Neural cell (in vitro differentiated cells): ENCODE measurements at regions not wholly inside any gene's neighbourhood (a gene's known extent, or its start where the extent isn't known, plus 50 kb on each side); places are given as distances from the start of the nearest gene placed in this dataset.

Experiments
- H2AFZ ChIP-seq: fragments of 200-600, 300-800 bp; sonication (generic), shearing (Covaris generic); 2 replicates; pipeline ENCODE4 v1.6.0; 2014; ENCODE audit warnings: low read depth, mild to moderate bottlenecking, antibody characterized with exemption, low read length, moderate library complexity
- H3F3A ChIP-seq: fragments of 200-600 bp; shearing (Covaris generic); 2 replicates; pipeline ENCODE4 v1.6.1; 2016; ENCODE audit warnings: mild to moderate bottlenecking, moderate library complexity, mixed read lengths, antibody characterized with exemption, low read length; ENCODE audit not compliant: insufficient read depth, poor library complexity, severe bottlenecking
- H3K27ac ChIP-seq: fragments of 200-600, 300-800 bp; sonication (generic), shearing (Covaris generic); 2 replicates; pipeline ENCODE4 v1.5.1; 2014; ENCODE audit warnings: mild to moderate bottlenecking, low read length, moderate library complexity
- H3K27me3 ChIP-seq: fragments of 300-800, 200-600 bp; sonication (generic), shearing (Covaris generic); 2 replicates; pipeline ENCODE4 v1.6.0; 2014; ENCODE audit warnings: mild to moderate bottlenecking, low read depth, low read length, moderate library complexity; ENCODE audit not compliant: insufficient read depth
- H3K36me3 ChIP-seq: fragments of 300-800, 200-600 bp; sonication (generic), shearing (Covaris generic); 2 replicates; pipeline ENCODE4 v1.5.1; 2014; ENCODE audit warnings: mild to moderate bottlenecking, antibody characterized with exemption, low read length, moderate library complexity; ENCODE audit not compliant: insufficient read depth
- H3K4me2 ChIP-seq: fragments of 300-800, 200-600 bp; sonication (generic), shearing (Covaris generic); 2 replicates; pipeline ENCODE4 v1.6.0; 2014; ENCODE audit warnings: mild to moderate bottlenecking, low read length
- H3K4me3 ChIP-seq: fragments of 300-800, 200-600 bp; sonication (generic), shearing (Covaris generic); 2 replicates; pipeline ENCODE4 v1.5.1; 2014; ENCODE audit warnings: mild to moderate bottlenecking, low read length, moderate library complexity
- H3K79me2 ChIP-seq: fragments of 200-600 bp; shearing (Covaris generic); replicated peaks from 2 replicates; pipeline ENCODE4 v1.6.0; 2014; ENCODE audit warnings: mild to moderate bottlenecking, low read length, moderate library complexity; ENCODE audit not compliant: insufficient read depth
- H3K9ac ChIP-seq: fragments of 300-800, 200-600 bp; sonication (generic), shearing (Covaris generic); 2 replicates; pipeline ENCODE4 v1.6.1; 2016; ENCODE audit warnings: mild to moderate bottlenecking, low read length, mixed read lengths
- H3K9me2 ChIP-seq: fragments of 200-600 bp; shearing (Covaris generic); 2 replicates; pipeline ENCODE4 v1.6.1; 2016; ENCODE audit warnings: mild to moderate bottlenecking, low read length, mixed read lengths; ENCODE audit not compliant: insufficient read depth
- H3K9me3 ChIP-seq: fragments of 200-600, 300-800 bp; sonication (generic), shearing (Covaris generic); 2 replicates; pipeline ENCODE4 v1.6.1; 2016; ENCODE audit warnings: mild to moderate bottlenecking, mixed run types, low read length, moderate library complexity, mixed read lengths
- H4K20me1 ChIP-seq: fragments of 200-600 bp; shearing (Covaris generic); 2 replicates; pipeline ENCODE4 v1.6.1; 2016; ENCODE audit warnings: mild to moderate bottlenecking, mixed run types; ENCODE audit not compliant: insufficient read depth
- CTCF ChIP-seq: fragments of 450-650 bp; IDR thresholded peaks from 2 replicates; pipeline ENCODE4 v1.5.1; 2014; ENCODE audit warnings: antibody characterized with exemption, mild to moderate bottlenecking, moderate library complexity; ENCODE audit not compliant: poor library complexity, severe bottlenecking
- EP300 ChIP-seq: fragments of 450-650 bp; conservative IDR thresholded peaks from 2 replicates; pipeline ENCODE4 v1.6.1; 2014; ENCODE audit warnings: antibody characterized with exemption, mild to moderate bottlenecking, moderate library complexity; ENCODE audit not compliant: poor library complexity, severe bottlenecking
- EZH2 ChIP-seq: fragments of 200-600, 300-800 bp; shearing (Covaris generic), sonication (generic); IDR thresholded peaks from 2 replicates; pipeline ENCODE4 v1.6.1; 2014; ENCODE audit warnings: antibody characterized with exemption, low read length, borderline replicate concordance, mild to moderate bottlenecking; ENCODE audit not compliant: insufficient read depth, poor library complexity, severe bottlenecking
- MXI1 ChIP-seq: fragments of 450-650 bp; conservative IDR thresholded peaks from 2 replicates; pipeline ENCODE4 v1.6.1; 2014; ENCODE audit warnings: antibody characterized with exemption, mild to moderate bottlenecking; ENCODE audit not compliant: poor library complexity, severe bottlenecking
- POLR2AphosphoS5 ChIP-seq: IDR thresholded peaks from 2 replicates; pipeline ENCODE4 v1.6.1; 2012
- RAD21 ChIP-seq: fragments of 450-650 bp; conservative IDR thresholded peaks from 2 replicates; pipeline ENCODE4 v1.6.1; 2014; ENCODE audit warnings: antibody characterized with exemption, mild to moderate bottlenecking, moderate library complexity
- REST ChIP-seq: IDR thresholded peaks from 2 replicates; pipeline ENCODE4 v1.6.1; 2012; ENCODE audit warnings: borderline replicate concordance
- SMC3 ChIP-seq: fragments of 450-650 bp; conservative IDR thresholded peaks from 2 replicates; pipeline ENCODE4 v1.6.1; 2014; ENCODE audit warnings: antibody characterized with exemption, mild to moderate bottlenecking, moderate library complexity; ENCODE audit not compliant: poor library complexity
- TAF1 ChIP-seq: IDR thresholded peaks from 2 replicates; pipeline ENCODE4 v1.6.1; 2012; ENCODE audit warnings: low read depth

- no peak overlapping the region for H3K4me3 ChIP-seq
- no peak overlapping the region for H3K27ac ChIP-seq
- no peak for TF ChIP-seq MXI1
- no peak for TF ChIP-seq POLR2AphosphoS5
- TF ChIP-seq CTCF = no peak
- no peak for TF ChIP-seq RAD21
- no peak for TF ChIP-seq EP300
- no peak for TF ChIP-seq TAF1
- TF ChIP-seq EZH2 = no peak
- no peak for TF ChIP-seq SMC3
- no peaks in the 10 kb centered on the region for H3K36me3 ChIP-seq
- H3K79me2 ChIP-seq = peaks cover 24% of the 10 kb centered on the region
- no peaks in the 10 kb centered on the region for H4K20me1 ChIP-seq
- H3K27me3 ChIP-seq = no peaks in the 10 kb centered on the region
- H3K9ac ChIP-seq = no peak overlapping the region
- no peak overlapping the region for H2AFZ ChIP-seq
- no peaks in the 10 kb centered on the region for H3F3A ChIP-seq
- H3K9me2 ChIP-seq = no peaks in the 10 kb centered on the region
- H3K4me2 ChIP-seq = no peak overlapping the region
- H3K9me3 ChIP-seq = no peaks in the 10 kb centered on the region
Observed at GRCh38 chr7:66575398-66575797, 53.3 kb upstream of the KCTD7 start.

- Histone ChIP-seq H3K4me2 (no peak overlapping the region), H3K27ac (no peak overlapping the region), H3K9ac (no peak overlapping the region), H4K20me1 (no peaks in the 10 kb centered on the region), H3K9me2 (no peaks in the 10 kb centered on the region), H3K4me3 (no peak overlapping the region), H3K9me3 (no peaks in the 10 kb centered on the region), H3K36me3 (no peaks in the 10 kb centered on the region), H3K79me2 (peaks cover 25% of the 10 kb centered on the region), H2AFZ (no peak overlapping the region), H3K27me3 (no peaks in the 10 kb centered on the region), H3F3A (no peaks in the 10 kb centered on the region)
- TF ChIP-seq TAF1 (no peak), MXI1 (no peak), EZH2 (no peak), CTCF (no peak), REST (no peak), RAD21 (no peak), SMC3 (no peak), EP300 (no peak), POLR2AphosphoS5 (no peak)
Observed at GRCh38 chr7:66576646-66577045, 52.0 kb upstream of the KCTD7 start.
